OCI-LY7 (cell line): ENCODE measurements at regions not wholly inside any gene's neighbourhood (a gene's known extent, or its start where the extent isn't known, plus 50 kb on each side); places are given as distances from the start of the nearest gene placed in this dataset.
"Not testable (repeated sequence)": the region's sequence is repeated elsewhere in the genome, so short reads cannot be mapped to it uniquely, and the experiment has no call there.

Source experiments
- BruUV-seq: library from RNA; stranded (reverse); fragments of 400-500 nt; replicated peaks from 2 replicates; lab custom pipeline; 2021; lab: Mats Ljungman, UMichigan
- CTCF ChIA-PET: fragments of 300-600 bp; sonication (Branson Sonifier 250); formaldehyde crosslinking; loops from one replicate; lab custom pipeline; 2022; ENCODE audit warnings: antibody characterized with exemption; ENCODE audit not compliant: unreplicated experiment; lab: Charles Lee
- POLR2A ChIA-PET: fragments of 300-600 bp; sonication (Branson Sonifier 250); formaldehyde crosslinking; loops from one replicate; lab custom pipeline; 2022; ENCODE audit warnings: antibody characterized with exemption; lab: Charles Lee
- DNase-seq: peaks from one replicate; pipeline ENCODE4 v3.0.0-alpha.2; 2015; ENCODE audit warnings: low spot score
- H2AFZ ChIP-seq: fragments of 200-600 bp; sonication (generic), shearing (Covaris generic); 2 replicates; pipeline ENCODE4 v1.6.1; 2014; ENCODE audit warnings: mild to moderate bottlenecking, antibody characterized with exemption, low read length, moderate library complexity
- H3K27ac ChIP-seq: fragments of 200-600 bp; sonication (generic); 2 replicates; pipeline ENCODE4 v1.5.1; 2014; ENCODE audit warnings: mixed run types, low read depth, mild to moderate bottlenecking, moderate library complexity, low read length, inconsistent platforms; ENCODE audit not compliant: poor library complexity, severe bottlenecking
- H3K36me3 ChIP-seq: fragments of 200-600 bp; sonication (generic); 2 replicates; pipeline ENCODE4 v1.6.1; 2014; ENCODE audit warnings: mild to moderate bottlenecking, antibody characterized with exemption, low read length, moderate library complexity, mixed read lengths; ENCODE audit not compliant: insufficient read depth
- H3K4me1 ChIP-seq: fragments of 200-600 bp; sonication (generic); 2 replicates; pipeline ENCODE4 v1.5.1; 2014; ENCODE audit warnings: mild to moderate bottlenecking, low read length; ENCODE audit not compliant: insufficient read depth, poor library complexity, severe bottlenecking
- H3K4me2 ChIP-seq: fragments of 200-600 bp; sonication (generic); 2 replicates; pipeline ENCODE4 v1.6.1; 2014; ENCODE audit warnings: mild to moderate bottlenecking, low read length
- H3K4me3 ChIP-seq: fragments of 200-600 bp; sonication (generic); 2 replicates; pipeline ENCODE4 v1.5.1; 2014; ENCODE audit warnings: mild to moderate bottlenecking, low read depth, low read length; ENCODE audit not compliant: poor library complexity, severe bottlenecking
- H3K79me2 ChIP-seq: fragments of 200-600 bp; sonication (generic); 2 replicates; pipeline ENCODE4 v1.6.1; 2016; ENCODE audit warnings: low read depth, mild to moderate bottlenecking, low read length, moderate library complexity, mixed read lengths; ENCODE audit not compliant: insufficient read depth
- H3K9me2 ChIP-seq: fragments of 200-600 bp; sonication (generic); 2 replicates; pipeline ENCODE4 v1.6.1; 2016; ENCODE audit warnings: mild to moderate bottlenecking, low read length, mixed read lengths; ENCODE audit not compliant: insufficient read depth
- H3K9me3 ChIP-seq: fragments of 200-600 bp; sonication (generic); 2 replicates; pipeline ENCODE4 v1.6.1; 2014; ENCODE audit warnings: mild to moderate bottlenecking, mixed run types, low read length, mixed read lengths
- H4K20me1 ChIP-seq: fragments of 200-600 bp; sonication (generic); 2 replicates; pipeline ENCODE4 v1.6.1; 2014; ENCODE audit warnings: mild to moderate bottlenecking, antibody characterized with exemption, low read length, moderate library complexity, mixed read lengths; ENCODE audit not compliant: insufficient read depth
- EZH2phosphoT487 ChIP-seq: fragments of 200-600 bp; sonication (generic); IDR thresholded peaks from 2 replicates; pipeline ENCODE4 v1.6.1; 2018; ENCODE audit warnings: low read depth, borderline replicate concordance, mild to moderate bottlenecking, mixed run types, antibody characterized with exemption, low read length, moderate library complexity, mixed read lengths
- intact Hi-C: fragments of 100-400 bp; cut with micrococcal nuclease; formaldehyde crosslinking; loops from one replicate; pipeline ENCODE4 v1.10.0; 2022; ENCODE audit not compliant: unreplicated experiment
- TF ChIP-seq, protein P1 (sequence below): fragments of 200-600 bp; sonication (generic); conservative IDR thresholded peaks from 2 replicates; pipeline ENCODE4 v1.5.1; 2014; ENCODE audit warnings: mild to moderate bottlenecking, antibody characterized with exemption, low read length, moderate library complexity, mixed read lengths

GRCh38 chr1:8226747-8227146, 91.2 kb upstream of the SLC45A1 start:
- Histone ChIP-seq H3K9me2 (no peaks in the 10 kb centered on the region), H3K4me2 (no peak overlapping the region), H3K79me2 (no peaks in the 10 kb centered on the region), H4K20me1 (no peaks in the 10 kb centered on the region), H3K36me3 (no peaks in the 10 kb centered on the region), H3K4me1 (no peaks in the 10 kb centered on the region), H3K27ac (no peak overlapping the region), H3K4me3 (no peak overlapping the region), H3K9me3 (no peaks in the 10 kb centered on the region), H2AFZ (no peak overlapping the region)
- CTCF ChIA-PET, result no interaction called here
- intact Hi-C loops, result no loop called here
- BruUV-seq, result no TSS peak
- POLR2A ChIA-PET, result no interaction called here
- TF ChIP-seq, protein P1, sequence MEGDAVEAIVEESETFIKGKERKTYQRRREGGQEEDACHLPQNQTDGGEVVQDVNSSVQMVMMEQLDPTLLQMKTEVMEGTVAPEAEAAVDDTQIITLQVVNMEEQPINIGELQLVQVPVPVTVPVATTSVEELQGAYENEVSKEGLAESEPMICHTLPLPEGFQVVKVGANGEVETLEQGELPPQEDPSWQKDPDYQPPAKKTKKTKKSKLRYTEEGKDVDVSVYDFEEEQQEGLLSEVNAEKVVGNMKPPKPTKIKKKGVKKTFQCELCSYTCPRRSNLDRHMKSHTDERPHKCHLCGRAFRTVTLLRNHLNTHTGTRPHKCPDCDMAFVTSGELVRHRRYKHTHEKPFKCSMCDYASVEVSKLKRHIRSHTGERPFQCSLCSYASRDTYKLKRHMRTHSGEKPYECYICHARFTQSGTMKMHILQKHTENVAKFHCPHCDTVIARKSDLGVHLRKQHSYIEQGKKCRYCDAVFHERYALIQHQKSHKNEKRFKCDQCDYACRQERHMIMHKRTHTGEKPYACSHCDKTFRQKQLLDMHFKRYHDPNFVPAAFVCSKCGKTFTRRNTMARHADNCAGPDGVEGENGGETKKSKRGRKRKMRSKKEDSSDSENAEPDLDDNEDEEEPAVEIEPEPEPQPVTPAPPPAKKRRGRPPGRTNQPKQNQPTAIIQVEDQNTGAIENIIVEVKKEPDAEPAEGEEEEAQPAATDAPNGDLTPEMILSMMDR, result no peak
- no peak for TF ChIP-seq EZH2phosphoT487
- DNase-seq, result no peak

GRCh38 chr1:8226024-8226423, 91.9 kb upstream of the SLC45A1 start:
- H3K4me1 ChIP-seq, H4K20me1 ChIP-seq, H3K4me2 ChIP-seq, H3K27ac ChIP-seq, H3K9me2 ChIP-seq, H3K9me3 ChIP-seq, CTCF ChIA-PET, H2AFZ ChIP-seq, H3K79me2 ChIP-seq, H3K4me3 ChIP-seq, DNase-seq, intact Hi-C loops, BruUV-seq, H3K36me3 ChIP-seq, POLR2A ChIA-PET: not testable (repeated sequence)

DNA sequence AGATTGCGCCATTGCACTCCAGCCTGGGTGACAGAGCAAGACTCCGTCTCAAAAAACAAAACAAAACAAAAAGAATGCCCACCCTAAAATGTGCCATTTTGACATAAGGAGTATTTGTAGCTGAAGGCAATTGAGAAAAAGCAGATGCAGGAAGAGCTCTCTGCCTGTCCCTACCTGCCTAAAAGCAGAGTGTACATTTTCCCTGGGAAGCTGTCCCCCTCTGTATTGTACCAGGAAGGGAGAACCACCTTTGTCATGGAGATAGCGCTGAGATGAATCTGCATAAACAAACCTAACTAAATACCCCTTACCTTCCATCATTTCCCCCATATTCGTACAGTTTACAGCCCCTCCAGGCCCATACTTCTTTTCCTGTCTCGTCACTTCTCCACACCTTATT, 94.4 kb upstream of the SLC45A1 start:
- no peaks in the 10 kb centered on the region for H4K20me1 ChIP-seq
- ChIA-PET CTCF (no interaction called here), POLR2A (no interaction called here)
- H3K4me3 ChIP-seq, result no peak overlapping the region
- no peaks in the 10 kb centered on the region for H3K79me2 ChIP-seq
- intact Hi-C loops, result no loop called here
- H3K4me1 ChIP-seq, result no peaks in the 10 kb centered on the region
- no peak overlapping the region for H3K27ac ChIP-seq
- H2AFZ ChIP-seq, result no peak overlapping the region
- no TSS peak for BruUV-seq
- no peaks in the 10 kb centered on the region for H3K9me2 ChIP-seq
- DNase-seq, result no peak
- no peaks in the 10 kb centered on the region for H3K36me3 ChIP-seq
- no peak for TF ChIP-seq EZH2phosphoT487
- TF ChIP-seq, protein P1, result no peak
- no peak overlapping the region for H3K4me2 ChIP-seq
- no peaks in the 10 kb centered on the region for H3K9me3 ChIP-seq
